ENCODE measurements at regions not wholly inside any gene's neighbourhood (a gene's known extent, or its start where the extent isn't known, plus 50 kb on each side); places are given as distances from the start of the nearest gene placed in this dataset.

DNA sequence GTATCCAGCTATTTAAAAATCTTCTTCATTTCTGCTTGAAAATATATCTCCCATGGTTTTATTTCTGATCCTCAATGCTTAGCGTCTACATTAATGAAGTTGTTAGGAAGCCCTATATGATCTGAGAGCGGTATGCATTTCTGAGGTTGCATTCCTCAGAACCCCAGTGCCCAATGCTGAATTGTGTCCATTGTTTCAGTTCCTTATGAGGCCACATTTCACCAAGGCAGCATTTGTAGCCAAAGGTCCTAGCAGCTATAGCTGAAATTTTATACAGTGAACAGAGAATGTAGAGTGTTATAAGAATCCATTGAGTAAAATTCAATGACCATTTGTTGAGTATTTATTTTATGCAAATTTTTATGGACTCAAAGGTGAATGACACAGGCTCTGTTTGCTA, 209.5 kb downstream of the PCDH7 start:
- Histone ChIP-seq H3K4me3 (no peak overlapping the region), H3K27me3 (no peaks in the 10 kb centered on the region), H3K36me3 (replicated peaks in 1 of 2) (no peaks in the 10 kb centered on the region), H3K9me3 (replicated peaks in 1 of 3) (no peaks in the 10 kb centered on the region), H3K4me1 (replicated peaks in 1 of 2) (peaks cover 0 to 5% of the 10 kb centered on the region in 2 donors), H3K27ac (no peak overlapping the region)
- TF ChIP-seq, protein P1, sequence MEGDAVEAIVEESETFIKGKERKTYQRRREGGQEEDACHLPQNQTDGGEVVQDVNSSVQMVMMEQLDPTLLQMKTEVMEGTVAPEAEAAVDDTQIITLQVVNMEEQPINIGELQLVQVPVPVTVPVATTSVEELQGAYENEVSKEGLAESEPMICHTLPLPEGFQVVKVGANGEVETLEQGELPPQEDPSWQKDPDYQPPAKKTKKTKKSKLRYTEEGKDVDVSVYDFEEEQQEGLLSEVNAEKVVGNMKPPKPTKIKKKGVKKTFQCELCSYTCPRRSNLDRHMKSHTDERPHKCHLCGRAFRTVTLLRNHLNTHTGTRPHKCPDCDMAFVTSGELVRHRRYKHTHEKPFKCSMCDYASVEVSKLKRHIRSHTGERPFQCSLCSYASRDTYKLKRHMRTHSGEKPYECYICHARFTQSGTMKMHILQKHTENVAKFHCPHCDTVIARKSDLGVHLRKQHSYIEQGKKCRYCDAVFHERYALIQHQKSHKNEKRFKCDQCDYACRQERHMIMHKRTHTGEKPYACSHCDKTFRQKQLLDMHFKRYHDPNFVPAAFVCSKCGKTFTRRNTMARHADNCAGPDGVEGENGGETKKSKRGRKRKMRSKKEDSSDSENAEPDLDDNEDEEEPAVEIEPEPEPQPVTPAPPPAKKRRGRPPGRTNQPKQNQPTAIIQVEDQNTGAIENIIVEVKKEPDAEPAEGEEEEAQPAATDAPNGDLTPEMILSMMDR (IDR thresholded peaks at IDR 0.05): no peak
- TF ChIP-seq POLR2A (IDR thresholded peaks at IDR 0.05): no peak
- WGBS, 4 donors: 86 to 95% (median 92%) methylated on average over 2 of the region's 2 CpGs
- intact Hi-C loops (cut with DNase I): no loop called here
- DNase-seq: no peak

DNA sequence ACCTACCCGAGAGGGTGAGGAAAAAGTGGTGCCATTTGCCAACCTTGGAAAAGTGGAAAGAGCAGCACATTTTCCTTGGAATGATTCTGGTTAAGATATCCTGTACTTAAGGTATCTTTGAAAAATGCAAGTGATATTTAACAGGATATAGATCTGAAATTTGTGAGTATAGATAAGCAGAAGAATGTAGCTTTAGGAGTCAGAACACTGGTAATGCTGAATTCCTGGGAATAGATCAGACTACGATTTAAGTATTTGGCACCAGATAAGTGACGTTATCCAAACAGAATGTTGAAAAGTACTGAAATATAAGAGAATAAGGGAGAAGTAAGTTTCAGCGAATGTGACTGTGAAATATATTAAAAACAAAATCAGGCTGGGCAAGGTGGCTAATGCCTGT, 210.1 kb downstream of the PCDH7 start:
- Histone ChIP-seq H3K27me3 (no peaks in the 10 kb centered on the region), H3K36me3 (replicated peaks in 1 of 2) (no peaks in the 10 kb centered on the region), H3K4me3 (no peak overlapping the region), H3K27ac (no peak overlapping the region), H3K9me3 (replicated peaks in 1 of 3) (no peaks in the 10 kb centered on the region), H3K4me1 (replicated peaks in 1 of 2) (peaks cover 0 to 5% of the 10 kb centered on the region in 2 donors)
- intact Hi-C loops (cut with DNase I): no loop called here
- WGBS, 4 donors: 83 to 86% (median 83%) methylated on average over 4 of the region's 4 CpGs
- TF ChIP-seq, protein P1 (IDR thresholded peaks at IDR 0.05): no peak
- no peak for TF ChIP-seq POLR2A (IDR thresholded peaks at IDR 0.05)
- DNase-seq: no peak

DNA sequence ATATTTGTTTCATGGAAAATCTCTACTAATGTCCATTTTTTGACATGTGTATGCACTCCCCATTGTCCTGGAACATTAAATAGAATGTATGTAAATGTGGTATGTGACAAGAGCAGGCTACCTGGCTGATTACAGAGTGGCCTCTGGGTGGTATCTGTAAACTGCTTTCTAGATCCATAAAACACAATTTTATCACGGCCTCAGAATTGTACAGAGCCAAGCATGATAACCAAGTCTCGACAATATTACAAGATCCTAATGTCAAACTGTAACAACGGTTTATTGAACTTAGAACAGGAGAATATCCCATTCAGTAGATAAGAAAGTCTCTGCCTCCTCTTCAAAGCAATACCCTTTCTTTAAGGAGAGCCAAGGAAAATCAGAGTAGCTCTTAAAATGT, 212.4 kb downstream of the PCDH7 start:
- H3K36me3 ChIP-seq (replicated peaks in 1 of 2): no peaks in the 10 kb centered on the region
- peaks cover 0 to 5% of the 10 kb centered on the region in 2 donors for H3K4me1 ChIP-seq (replicated peaks in 1 of 2)
- H3K27ac ChIP-seq: no peak overlapping the region
- no peak for DNase-seq
- no peaks in the 10 kb centered on the region for H3K27me3 ChIP-seq
- 70 to 83% (median 79%) methylated on average over 3 of the region's 3 CpGs for WGBS, 4 donors
- H3K4me3 ChIP-seq: no peak overlapping the region
- TF ChIP-seq POLR2A (IDR thresholded peaks at IDR 0.05): no peak
- TF ChIP-seq, protein P1 (IDR thresholded peaks at IDR 0.05): no peak
- H3K9me3 ChIP-seq (replicated peaks in 1 of 3): no peaks in the 10 kb centered on the region
- intact Hi-C loops (cut with DNase I): no loop called here

DNA sequence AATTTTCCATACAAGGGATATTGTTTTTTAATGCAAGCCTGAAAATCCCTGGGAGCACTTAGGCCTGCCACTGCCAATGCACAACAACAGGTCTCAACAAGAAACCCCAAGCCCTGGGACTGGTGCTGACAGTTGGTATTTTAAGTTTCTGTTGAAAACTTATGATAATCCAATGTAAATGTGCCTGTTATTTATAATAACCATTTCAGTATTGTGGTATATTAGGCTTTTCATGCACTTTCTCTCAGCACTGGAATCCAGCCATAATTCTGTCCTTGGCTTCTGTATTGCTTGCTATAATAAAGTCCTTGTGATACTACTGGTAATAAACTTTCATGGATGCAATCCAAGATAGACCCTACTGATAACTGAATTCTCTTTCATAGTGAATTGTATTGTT, 218.9 kb downstream of the PCDH7 start:
- Histone ChIP-seq H3K36me3 (replicated peaks in 1 of 2) (no peaks in the 10 kb centered on the region), H3K4me1 (replicated peaks in 1 of 2) (no peaks in the 10 kb centered on the region), H3K9me3 (replicated peaks in 1 of 3) (no peaks in the 10 kb centered on the region), H3K4me3 (no peak overlapping the region), H3K27me3 (no peaks in the 10 kb centered on the region), H3K27ac (no peak overlapping the region)
- DNase-seq: no peak
- TF ChIP-seq POLR2A (IDR thresholded peaks at IDR 0.05): no peak
- TF ChIP-seq, protein P1 (IDR thresholded peaks at IDR 0.05): no peak
- intact Hi-C loops (cut with DNase I): no loop called here

Data from adrenal gland (tissue), 9 donors.